HEK293 (cell line): ENCODE measurements at regions not wholly inside any gene's neighbourhood (a gene's known extent, or its start where the extent isn't known, plus 50 kb on each side); places are given as distances from the start of the nearest gene placed in this dataset.

Experiments
- SP7 ChIP-seq: fragments of 450-650 bp; formaldehyde crosslinking; IDR thresholded peaks from 2 replicates; pipeline ENCODE4 v1.5.1; 2016; ENCODE audit warnings: missing biosample characterization, missing genetic modification characterization
- ZNF121 ChIP-seq: fragments of 450-650 bp; formaldehyde crosslinking; IDR thresholded peaks from 2 replicates; pipeline ENCODE4 v1.5.1; 2016; ENCODE audit warnings: missing biosample characterization, missing genetic modification characterization
- ZNF146 ChIP-seq: fragments of 450-650 bp; formaldehyde crosslinking; IDR thresholded peaks from 2 replicates; pipeline ENCODE4 v1.5.1; 2016; ENCODE audit warnings: missing biosample characterization, missing genetic modification characterization
- ZNF561 ChIP-seq: fragments of 450-650 bp; IDR thresholded peaks from 2 replicates; pipeline ENCODE4 v1.5.1; 2018; ENCODE audit warnings: missing biosample characterization, missing genetic modification characterization, borderline replicate concordance
- ZNF776 ChIP-seq: fragments of 450-650 bp; formaldehyde crosslinking; IDR thresholded peaks from 2 replicates; pipeline ENCODE4 v1.5.0; 2017; ENCODE audit warnings: missing biosample characterization, missing genetic modification characterization, borderline replicate concordance
- TF ChIP-seq, protein P1 (sequence below): IDR thresholded peaks from 2 replicates; pipeline ENCODE4 v1.6.1; 2011; ENCODE audit warnings: mild to moderate bottlenecking, low read depth, low read length, borderline replicate concordance
- TF ChIP-seq, protein P2 (sequence below): fragments of 450-650 bp; formaldehyde crosslinking; IDR thresholded peaks from 2 replicates; pipeline ENCODE4 v1.5.1; 2016; ENCODE audit warnings: missing biosample characterization, missing genetic modification characterization
- TF ChIP-seq, protein P3 (sequence below): fragments of 450-650 bp; formaldehyde crosslinking; IDR thresholded peaks from 2 replicates; pipeline ENCODE4 v1.5.1; 2016; ENCODE audit warnings: missing biosample characterization, missing genetic modification characterization
- TF ChIP-seq, protein P4 (sequence below): fragments of 450-650 bp; formaldehyde crosslinking; IDR thresholded peaks from 2 replicates; pipeline ENCODE4 v1.5.1; 2016; ENCODE audit warnings: missing biosample characterization, missing genetic modification characterization
- TF ChIP-seq, protein P5 (sequence below): fragments of 450-650 bp; formaldehyde crosslinking; IDR thresholded peaks from 2 replicates; pipeline ENCODE4 v1.5.1; 2016; ENCODE audit warnings: missing biosample characterization, missing genetic modification characterization

DNA sequence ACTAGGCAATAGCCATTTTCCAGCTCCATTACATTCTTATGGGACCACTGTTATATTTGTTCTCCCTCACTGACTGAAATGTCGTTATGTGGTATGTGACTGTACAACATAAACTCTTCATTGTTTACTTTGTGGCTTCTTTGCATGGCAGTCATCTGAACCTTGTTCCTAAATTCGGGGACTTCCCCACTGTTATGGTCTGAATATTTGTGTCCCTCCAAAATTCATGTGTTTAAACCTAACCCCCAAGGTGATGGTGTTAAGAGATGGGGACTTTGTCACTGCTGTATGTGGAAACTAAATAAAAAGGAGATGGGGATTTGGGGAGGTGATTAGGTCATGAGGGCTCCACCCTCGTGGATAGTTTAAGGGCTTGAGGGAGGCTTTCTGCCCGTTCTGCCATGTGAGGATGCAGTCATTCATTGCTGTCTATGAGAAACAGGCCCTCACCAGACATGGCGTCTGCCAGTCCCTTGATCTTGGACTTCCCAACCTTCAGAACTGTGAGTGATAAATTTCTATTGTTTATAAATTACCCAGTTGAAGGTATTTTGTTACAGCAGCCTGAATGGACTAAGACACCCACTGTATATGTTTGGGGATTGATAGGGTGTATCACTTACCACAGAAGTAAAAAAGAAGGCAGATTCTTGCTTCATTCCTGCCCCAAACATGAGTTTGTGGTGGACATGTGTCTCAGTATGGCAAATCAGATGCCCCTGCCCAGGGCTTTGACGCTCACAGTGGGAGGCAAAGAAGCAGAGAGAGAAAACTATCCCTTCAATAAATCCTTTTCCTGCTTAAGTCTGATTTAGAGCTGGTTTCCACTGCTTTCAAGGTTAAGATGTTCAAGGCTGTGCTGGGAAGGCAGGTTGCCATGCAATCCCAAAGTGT is 138.0 kb upstream of the UBE2E1 start:
- TF ChIP-seq, protein P1, sequence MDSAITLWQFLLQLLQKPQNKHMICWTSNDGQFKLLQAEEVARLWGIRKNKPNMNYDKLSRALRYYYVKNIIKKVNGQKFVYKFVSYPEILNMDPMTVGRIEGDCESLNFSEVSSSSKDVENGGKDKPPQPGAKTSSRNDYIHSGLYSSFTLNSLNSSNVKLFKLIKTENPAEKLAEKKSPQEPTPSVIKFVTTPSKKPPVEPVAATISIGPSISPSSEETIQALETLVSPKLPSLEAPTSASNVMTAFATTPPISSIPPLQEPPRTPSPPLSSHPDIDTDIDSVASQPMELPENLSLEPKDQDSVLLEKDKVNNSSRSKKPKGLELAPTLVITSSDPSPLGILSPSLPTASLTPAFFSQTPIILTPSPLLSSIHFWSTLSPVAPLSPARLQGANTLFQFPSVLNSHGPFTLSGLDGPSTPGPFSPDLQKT, result no peak
- TF ChIP-seq, protein P2, sequence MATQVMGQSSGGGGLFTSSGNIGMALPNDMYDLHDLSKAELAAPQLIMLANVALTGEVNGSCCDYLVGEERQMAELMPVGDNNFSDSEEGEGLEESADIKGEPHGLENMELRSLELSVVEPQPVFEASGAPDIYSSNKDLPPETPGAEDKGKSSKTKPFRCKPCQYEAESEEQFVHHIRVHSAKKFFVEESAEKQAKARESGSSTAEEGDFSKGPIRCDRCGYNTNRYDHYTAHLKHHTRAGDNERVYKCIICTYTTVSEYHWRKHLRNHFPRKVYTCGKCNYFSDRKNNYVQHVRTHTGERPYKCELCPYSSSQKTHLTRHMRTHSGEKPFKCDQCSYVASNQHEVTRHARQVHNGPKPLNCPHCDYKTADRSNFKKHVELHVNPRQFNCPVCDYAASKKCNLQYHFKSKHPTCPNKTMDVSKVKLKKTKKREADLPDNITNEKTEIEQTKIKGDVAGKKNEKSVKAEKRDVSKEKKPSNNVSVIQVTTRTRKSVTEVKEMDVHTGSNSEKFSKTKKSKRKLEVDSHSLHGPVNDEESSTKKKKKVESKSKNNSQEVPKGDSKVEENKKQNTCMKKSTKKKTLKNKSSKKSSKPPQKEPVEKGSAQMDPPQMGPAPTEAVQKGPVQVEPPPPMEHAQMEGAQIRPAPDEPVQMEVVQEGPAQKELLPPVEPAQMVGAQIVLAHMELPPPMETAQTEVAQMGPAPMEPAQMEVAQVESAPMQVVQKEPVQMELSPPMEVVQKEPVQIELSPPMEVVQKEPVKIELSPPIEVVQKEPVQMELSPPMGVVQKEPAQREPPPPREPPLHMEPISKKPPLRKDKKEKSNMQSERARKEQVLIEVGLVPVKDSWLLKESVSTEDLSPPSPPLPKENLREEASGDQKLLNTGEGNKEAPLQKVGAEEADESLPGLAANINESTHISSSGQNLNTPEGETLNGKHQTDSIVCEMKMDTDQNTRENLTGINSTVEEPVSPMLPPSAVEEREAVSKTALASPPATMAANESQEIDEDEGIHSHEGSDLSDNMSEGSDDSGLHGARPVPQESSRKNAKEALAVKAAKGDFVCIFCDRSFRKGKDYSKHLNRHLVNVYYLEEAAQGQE (tag by site-specific recombination), result no peak
- TF ChIP-seq, protein P3, sequence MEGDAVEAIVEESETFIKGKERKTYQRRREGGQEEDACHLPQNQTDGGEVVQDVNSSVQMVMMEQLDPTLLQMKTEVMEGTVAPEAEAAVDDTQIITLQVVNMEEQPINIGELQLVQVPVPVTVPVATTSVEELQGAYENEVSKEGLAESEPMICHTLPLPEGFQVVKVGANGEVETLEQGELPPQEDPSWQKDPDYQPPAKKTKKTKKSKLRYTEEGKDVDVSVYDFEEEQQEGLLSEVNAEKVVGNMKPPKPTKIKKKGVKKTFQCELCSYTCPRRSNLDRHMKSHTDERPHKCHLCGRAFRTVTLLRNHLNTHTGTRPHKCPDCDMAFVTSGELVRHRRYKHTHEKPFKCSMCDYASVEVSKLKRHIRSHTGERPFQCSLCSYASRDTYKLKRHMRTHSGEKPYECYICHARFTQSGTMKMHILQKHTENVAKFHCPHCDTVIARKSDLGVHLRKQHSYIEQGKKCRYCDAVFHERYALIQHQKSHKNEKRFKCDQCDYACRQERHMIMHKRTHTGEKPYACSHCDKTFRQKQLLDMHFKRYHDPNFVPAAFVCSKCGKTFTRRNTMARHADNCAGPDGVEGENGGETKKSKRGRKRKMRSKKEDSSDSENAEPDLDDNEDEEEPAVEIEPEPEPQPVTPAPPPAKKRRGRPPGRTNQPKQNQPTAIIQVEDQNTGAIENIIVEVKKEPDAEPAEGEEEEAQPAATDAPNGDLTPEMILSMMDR, result no peak
- TF ChIP-seq, protein P4, sequence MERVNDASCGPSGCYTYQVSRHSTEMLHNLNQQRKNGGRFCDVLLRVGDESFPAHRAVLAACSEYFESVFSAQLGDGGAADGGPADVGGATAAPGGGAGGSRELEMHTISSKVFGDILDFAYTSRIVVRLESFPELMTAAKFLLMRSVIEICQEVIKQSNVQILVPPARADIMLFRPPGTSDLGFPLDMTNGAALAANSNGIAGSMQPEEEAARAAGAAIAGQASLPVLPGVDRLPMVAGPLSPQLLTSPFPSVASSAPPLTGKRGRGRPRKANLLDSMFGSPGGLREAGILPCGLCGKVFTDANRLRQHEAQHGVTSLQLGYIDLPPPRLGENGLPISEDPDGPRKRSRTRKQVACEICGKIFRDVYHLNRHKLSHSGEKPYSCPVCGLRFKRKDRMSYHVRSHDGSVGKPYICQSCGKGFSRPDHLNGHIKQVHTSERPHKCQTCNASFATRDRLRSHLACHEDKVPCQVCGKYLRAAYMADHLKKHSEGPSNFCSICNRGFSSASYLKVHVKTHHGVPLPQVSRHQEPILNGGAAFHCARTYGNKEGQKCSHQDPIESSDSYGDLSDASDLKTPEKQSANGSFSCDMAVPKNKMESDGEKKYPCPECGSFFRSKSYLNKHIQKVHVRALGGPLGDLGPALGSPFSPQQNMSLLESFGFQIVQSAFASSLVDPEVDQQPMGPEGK (tag by site-specific recombination), result no peak
- TF ChIP-seq ZNF146 (tag by site-specific recombination) (no peak), ZNF561 (tag by site-specific recombination) (no peak), ZNF776 (tag by site-specific recombination) (no peak), ZNF121 (tag by site-specific recombination) (no peak), SP7 (tag by site-specific recombination) (peak; percentile 15; the same call in 1 of the 2 replicates)
- TF ChIP-seq, protein P5, sequence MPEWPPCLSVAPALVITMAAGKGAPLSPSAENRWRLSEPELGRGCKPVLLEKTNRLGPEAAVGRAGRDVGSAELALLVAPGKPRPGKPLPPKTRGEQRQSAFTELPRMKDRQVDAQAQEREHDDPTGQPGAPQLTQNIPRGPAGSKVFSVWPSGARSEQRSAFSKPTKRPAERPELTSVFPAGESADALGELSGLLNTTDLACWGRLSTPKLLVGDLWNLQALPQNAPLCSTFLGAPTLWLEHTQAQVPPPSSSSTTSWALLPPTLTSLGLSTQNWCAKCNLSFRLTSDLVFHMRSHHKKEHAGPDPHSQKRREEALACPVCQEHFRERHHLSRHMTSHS (tag by site-specific recombination), result no peak
